BE2C (cell line): ENCODE measurements at regions not wholly inside any gene's neighbourhood (a gene's known extent, or its start where the extent isn't known, plus 50 kb on each side); places are given as distances from the start of the nearest gene placed in this dataset.

Source experiments
- DNase-seq: peaks from one replicate; pipeline ENCODE4 v3.0.0-alpha.2; 2020
- H3K27me3 ChIP-seq: fragments of 250-450 bp; sonication (Bioruptor Pico); 2 replicates; pipeline ENCODE4 v1.5.1; 2020; ENCODE audit warnings: mild to moderate bottlenecking
- H3K36me3 ChIP-seq: fragments of 250-450 bp; sonication (Bioruptor Pico); 2 replicates; pipeline ENCODE4 v1.5.1; 2020; ENCODE audit warnings: mild to moderate bottlenecking
- H3K4me1 ChIP-seq: fragments of 250-450 bp; sonication (Bioruptor Pico); 2 replicates; pipeline ENCODE4 v1.5.1; 2020
- H3K4me3 ChIP-seq: 2 replicates; pipeline ENCODE4 v1.5.1; 2011; ENCODE audit warnings: low read depth, low read length
- H3K9me3 ChIP-seq: fragments of 250-450 bp; sonication (Bioruptor Pico); 2 replicates; pipeline ENCODE4 v1.5.1; 2020
- CTCF ChIP-seq: IDR thresholded peaks from 2 replicates; pipeline ENCODE4 v1.5.1; 2012; ENCODE audit warnings: mild to moderate bottlenecking, low read depth, low read length

DNA sequence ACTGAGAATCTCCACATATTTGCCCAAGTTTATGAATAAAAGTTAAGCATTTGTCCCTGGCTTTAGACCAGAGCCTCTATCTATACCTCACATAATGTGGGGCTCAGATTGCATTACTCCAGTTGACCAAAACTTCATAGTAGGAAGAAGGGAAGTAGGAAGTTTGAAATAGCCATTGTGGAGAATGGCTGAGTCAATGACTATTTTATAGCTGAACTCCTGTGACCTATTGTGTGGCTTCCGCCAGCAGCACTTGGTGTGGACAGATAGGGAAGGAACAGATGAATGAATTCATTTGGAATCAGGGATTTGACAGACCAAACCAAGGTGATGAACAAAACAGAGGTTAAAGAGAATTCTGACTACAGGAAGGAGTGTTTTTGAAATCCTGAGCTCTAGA, 92.9 kb upstream of the LPAR1 start:
- no peaks in the 10 kb centered on the region for H3K4me1 ChIP-seq
- no peak for TF ChIP-seq CTCF
- no peak overlapping the region for H3K4me3 ChIP-seq
- H3K36me3 ChIP-seq: no peaks in the 10 kb centered on the region
- no peaks in the 10 kb centered on the region; the same call in 1 of the 2 replicates for H3K9me3 ChIP-seq
- DNase-seq: no peak
- H3K27me3 ChIP-seq: no peaks in the 10 kb centered on the region

DNA sequence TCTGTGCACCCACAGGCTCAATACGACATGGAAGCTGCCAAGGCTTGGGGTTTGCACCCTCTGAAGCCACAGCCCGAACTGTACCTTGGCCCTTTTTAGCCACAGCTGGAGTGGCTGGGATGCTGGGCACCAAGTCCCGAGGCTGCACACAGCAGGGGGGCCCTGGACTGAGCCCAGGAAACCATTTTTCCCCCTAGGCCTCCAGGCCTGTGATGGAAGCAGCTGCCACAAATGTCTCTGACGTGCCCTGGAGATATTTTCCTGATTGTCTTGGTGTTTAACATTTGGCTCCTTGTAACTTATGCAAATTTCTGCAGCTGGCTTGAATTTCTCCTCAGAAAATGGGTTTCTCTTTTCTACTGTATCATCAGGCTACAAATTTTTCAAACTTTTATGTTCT, 82.3 kb upstream of the LPAR1 start:
- Histone ChIP-seq H3K4me1 (no peaks in the 10 kb centered on the region; the same call in 1 of the 2 replicates), H3K27me3 (no peaks in the 10 kb centered on the region), H3K4me3 (no peak overlapping the region), H3K9me3 (no peaks in the 10 kb centered on the region), H3K36me3 (no peaks in the 10 kb centered on the region)
- TF ChIP-seq CTCF: no peak
- no peak for DNase-seq

- Histone ChIP-seq H3K9me3 (no peaks in the 10 kb centered on the region), H3K27me3 (no peaks in the 10 kb centered on the region), H3K4me3 (no peak overlapping the region), H3K36me3 (no peaks in the 10 kb centered on the region), H3K4me1 (no peaks in the 10 kb centered on the region; the same call in 1 of the 2 replicates)
- no peak for DNase-seq
- TF ChIP-seq CTCF: no peak
Measured at GRCh38 chr9:111118256-111118948, 80.1 kb upstream of the LPAR1 start.

- H3K4me3 ChIP-seq: no peak overlapping the region
- no peaks in the 10 kb centered on the region for H3K9me3 ChIP-seq
- no peak for TF ChIP-seq CTCF
- no peak for DNase-seq
- H3K4me1 ChIP-seq: no peaks in the 10 kb centered on the region
- H3K27me3 ChIP-seq: no peaks in the 10 kb centered on the region
- H3K36me3 ChIP-seq: no peaks in the 10 kb centered on the region
Measured at GRCh38 chr9:111114486-111114885, 76.2 kb upstream of the LPAR1 start.

DNA sequence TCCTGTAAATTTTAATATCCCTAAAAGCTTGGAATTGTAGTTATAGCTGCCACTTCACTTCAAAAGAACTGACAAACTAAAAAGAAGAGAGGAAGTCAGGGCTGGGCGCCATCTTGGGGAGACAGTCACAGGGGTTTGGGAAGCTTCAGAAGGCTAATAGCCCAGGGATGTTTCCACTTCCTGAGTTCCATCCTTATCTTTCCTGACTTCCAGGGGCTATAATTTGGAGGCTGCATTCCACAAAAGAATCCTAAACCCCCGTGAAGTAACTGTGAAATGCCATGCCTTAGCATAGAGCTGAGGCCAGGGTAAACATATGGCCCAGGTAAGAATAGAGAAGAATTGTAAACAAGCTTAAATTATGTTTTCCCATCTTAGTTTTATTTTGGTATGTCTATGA, 75.4 kb upstream of the LPAR1 start:
- Histone ChIP-seq H3K9me3 (no peaks in the 10 kb centered on the region), H3K27me3 (no peaks in the 10 kb centered on the region), H3K4me1 (no peaks in the 10 kb centered on the region), H3K36me3 (no peaks in the 10 kb centered on the region), H3K4me3 (no peak overlapping the region)
- DNase-seq: no peak
- no peak for TF ChIP-seq CTCF

DNA sequence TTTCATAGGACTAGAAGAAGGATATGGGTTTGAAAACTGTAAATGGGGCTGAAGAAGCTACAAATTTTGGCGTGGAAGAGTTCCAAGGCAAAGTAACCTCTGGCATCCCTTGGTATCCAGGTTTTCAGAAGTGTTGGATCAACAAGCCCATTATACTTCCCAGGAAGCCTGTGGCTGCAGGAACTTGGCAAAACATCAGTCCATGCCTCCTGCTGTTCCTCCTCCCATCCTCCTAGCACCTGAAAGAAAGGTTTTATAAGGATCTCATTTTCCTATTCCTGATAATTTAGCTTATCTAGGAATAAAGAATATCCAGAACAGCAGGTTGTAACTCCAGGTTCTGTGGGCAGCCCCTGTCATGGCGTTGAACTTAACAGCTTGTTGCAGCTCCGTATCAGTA, 72.5 kb upstream of the LPAR1 start:
- H3K4me3 ChIP-seq: no peak overlapping the region
- no peak for TF ChIP-seq CTCF
- no peak for DNase-seq
- no peaks in the 10 kb centered on the region for H3K9me3 ChIP-seq
- H3K27me3 ChIP-seq: no peaks in the 10 kb centered on the region
- H3K4me1 ChIP-seq: no peaks in the 10 kb centered on the region
- H3K36me3 ChIP-seq: no peaks in the 10 kb centered on the region
